Stimulated activated naive CD8-positive, alpha-beta T cell treated with anti-CD3 and anti-CD28 coated beads, Interleukin-15, Interleukin-2, amounts not matched to agents 100 U/mL and 50 U/mL, for 24 hours (primary cell): ENCODE measurements at regions not wholly inside any gene's neighbourhood (a gene's known extent, or its start where the extent isn't known, plus 50 kb on each side); places are given as distances from the start of the nearest gene placed in this dataset.
"Not testable (repeated sequence)": the region's sequence is repeated elsewhere in the genome, so short reads cannot be mapped to it uniquely, and the experiment has no call there.

Source experiments
- ATAC-seq: fragments of 150-1000 bp; cut with Tn5 transposase; one replicate; pipeline ENCODE4 v1.10.0; 2021
- DNase-seq: peaks from one replicate; pipeline ENCODE4 v3.0.0; 2021

- not testable (repeated sequence) for DNase-seq, ATAC-seq
Observed at GRCh38 chr2:181737302-181737701, 57.0 kb upstream of the NEUROD1 start.

GRCh38 chr2:181738074-181738473, 57.8 kb upstream of the NEUROD1 start:
- ATAC-seq (peak; percentile 23), DNase-seq (no peak)

GRCh38 chr2:181738563-181738962, 58.2 kb upstream of the NEUROD1 start:
- no peak for DNase-seq
- ATAC-seq, result no peak

GRCh38 chr2:181741756-181742155, 61.4 kb upstream of the NEUROD1 start:
- ATAC-seq (no peak), DNase-seq (no peak)

- no peak for ATAC-seq
Observed at GRCh38 chr2:181742361-181742760, 62.0 kb upstream of the NEUROD1 start.

GRCh38 chr2:181742922-181743722, 62.8 kb upstream of the NEUROD1 start:
- DNase-seq (peak; percentile 11), ATAC-seq (no peak)

More at GRCh38 chr2:181742361-181742760, 62.0 kb upstream of the NEUROD1 start:
- DNase-seq, result no peak

GRCh38 chr2:181743723-181744031, 63.4 kb upstream of the NEUROD1 start:
- DNase-seq, result no peak
- ATAC-seq, result no peak

GRCh38 chr2:181745796-181746540, 65.7 kb upstream of the NEUROD1 start:
- no peak for ATAC-seq
- DNase-seq, result no peak

GRCh38 chr2:181746844-181747243, 66.5 kb upstream of the NEUROD1 start:
- ATAC-seq (no peak), DNase-seq (no peak)

GRCh38 chr2:181750305-181750704, 70.0 kb upstream of the NEUROD1 start:
- DNase-seq (no peak), ATAC-seq (no peak)

- ATAC-seq (no peak), DNase-seq (no peak)
Observed at GRCh38 chr2:181751266-181752030, 71.1 kb upstream of the NEUROD1 start.

- no peak for ATAC-seq
- no peak for DNase-seq
Observed at GRCh38 chr2:181752301-181752700, 72.0 kb upstream of the NEUROD1 start.

GRCh38 chr2:181753686-181754085, 73.4 kb upstream of the NEUROD1 start:
- ATAC-seq, result no peak

GRCh38 chr2:181754105-181754504, 73.8 kb upstream of the NEUROD1 start:
- ATAC-seq (no peak), DNase-seq (no peak)

More at GRCh38 chr2:181753686-181754085, 73.4 kb upstream of the NEUROD1 start:
- DNase-seq, result no peak

GRCh38 chr2:181755181-181755580, 74.9 kb upstream of the NEUROD1 start:
- no peak for DNase-seq
- no peak for ATAC-seq

GRCh38 chr2:181760521-181760920, 80.2 kb upstream of the NEUROD1 start:
- no peak for DNase-seq
- ATAC-seq, result no peak

- ATAC-seq, result no peak
- DNase-seq, result no peak
Observed at GRCh38 chr2:181761175-181761574, 80.9 kb upstream of the NEUROD1 start.

GRCh38 chr2:181762000-181762399, 81.7 kb upstream of the NEUROD1 start:
- ATAC-seq, result no peak
- DNase-seq, result no peak

GRCh38 chr2:181762848-181763247, 82.5 kb upstream of the NEUROD1 start:
- no peak for ATAC-seq
- no peak for DNase-seq

GRCh38 chr2:181763423-181763822, 83.1 kb upstream of the NEUROD1 start:
- no peak for DNase-seq
- no peak for ATAC-seq

- ATAC-seq, result no peak
- no peak for DNase-seq
Observed at GRCh38 chr2:181764095-181764963, 84.0 kb upstream of the NEUROD1 start.

GRCh38 chr2:181766129-181766528, 85.8 kb upstream of the NEUROD1 start:
- ATAC-seq, result no peak
- DNase-seq, result no peak
